Right lobe of liver (tissue), 4 donors: ENCODE measurements at regions not wholly inside any gene's neighbourhood (a gene's known extent, or its start where the extent isn't known, plus 50 kb on each side); places are given as distances from the start of the nearest gene placed in this dataset.

Experiments
- CTCF ChIP-seq, 4 donors: fragments of 200-600 bp in 3 of 4; fragments of 450-650 bp in 1 of 4; IDR thresholded peaks; one replicate each; pipeline versions ENCODE4 v1.5.1 to v1.8.0; 2016 to 2022; ENCODE audit warnings: antibody characterized with exemption in 4 of 4, mild to moderate bottlenecking in 2 of 4
- POLR2A ChIP-seq: fragments of 450-650 bp; IDR thresholded peaks from one replicate; pipeline ENCODE4 v1.6.1; 2017; ENCODE audit warnings: antibody characterized with exemption, mild to moderate bottlenecking
- donor health status: DM: no; HTN: no; CAD: no.
- donor health status: DM: no; HTN: no; CAD: no.
- donor health status: DM: no; HTN: yes; CAD: no.

DNA sequence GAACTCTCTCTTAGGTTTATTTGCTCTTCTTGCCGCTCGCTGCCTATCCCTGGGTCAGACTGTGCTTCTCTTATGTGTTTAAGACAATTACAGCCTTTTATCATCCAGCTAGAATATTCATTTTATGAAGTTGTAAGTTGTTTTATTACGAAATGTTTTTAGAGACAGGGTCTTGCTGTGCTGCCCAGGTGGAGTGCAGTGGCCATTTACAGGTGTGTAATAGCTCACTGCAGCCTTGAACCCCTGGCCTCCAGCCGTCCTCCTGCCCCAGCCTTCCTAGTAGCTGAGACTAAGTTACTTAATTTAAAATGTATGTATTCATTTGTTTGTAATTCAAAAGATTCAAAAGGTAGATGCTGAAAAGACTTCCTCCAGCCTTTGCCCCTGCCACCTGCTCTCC lies 99.0 kb upstream of the KIF26B start:
- no peak for TF ChIP-seq CTCF (IDR thresholded peaks at IDR 0.05)
- TF ChIP-seq POLR2A: no peak
